H1 (cell line): ENCODE measurements at regions not wholly inside any gene's neighbourhood (a gene's known extent, or its start where the extent isn't known, plus 50 kb on each side); places are given as distances from the start of the nearest gene placed in this dataset.

ENCODE experiments used
- CTCF ChIA-PET: fragments of 300-600 bp; sonication (Branson Sonifier 250); formaldehyde crosslinking; loops from one replicate; lab custom pipeline; 2021; ENCODE audit not compliant: partially characterized antibody; lab: Charles Lee
- POLR2A ChIA-PET: fragments of 300-600 bp; sonication (Branson Sonifier 250); formaldehyde crosslinking; loops from one replicate; lab custom pipeline; 2021; ENCODE audit warnings: inconsistent platforms; ENCODE audit not compliant: partially characterized antibody; lab: Charles Lee
- DNase-seq, 2 experiments: peaks; one replicate each; pipeline versions ENCODE4 v3.0.0 to v3.0.0-alpha.2; 2010 to 2022; ENCODE audit warnings: low spot score in 2 of 2, low read depth in 1 of 2, mixed read lengths in 1 of 2
- FAIRE-seq: peaks from 2 replicates; lab custom pipeline; 2011; peaks lifted over from hg19 to GRCh38; lab: Jason Lieb, UNC
- H2AFZ ChIP-seq: 2 replicates; pipeline ENCODE4 v1.8.1; 2012; ENCODE audit warnings: low read length, inconsistent platforms
- H2AK5ac ChIP-seq: 2 replicates; pipeline ENCODE4 v1.6.1; 2013; ENCODE audit warnings: low read depth, low read length
- H2BK120ac ChIP-seq: replicated peaks from 2 replicates; pipeline ENCODE3; 2013; ENCODE audit warnings: low read depth, low read length, inconsistent platforms
- H2BK12ac ChIP-seq: 2 replicates; pipeline ENCODE4 v1.6.1; 2013; ENCODE audit warnings: low read depth, low read length
- H2BK15ac ChIP-seq: 2 replicates; pipeline ENCODE4 v1.6.1; 2013; ENCODE audit warnings: low read length
- H2BK20ac ChIP-seq: 2 replicates; pipeline ENCODE4 v1.6.1; 2013; ENCODE audit warnings: low read length
- H2BK5ac ChIP-seq: 2 replicates; pipeline ENCODE4 v1.6.1; 2013; ENCODE audit warnings: low read depth, low read length
- H3K14ac ChIP-seq: 2 replicates; pipeline ENCODE4 v1.6.1; 2013; ENCODE audit warnings: inconsistent platforms; ENCODE audit not compliant: insufficient read length
- H3K18ac ChIP-seq: 2 replicates; pipeline ENCODE4 v1.6.1; 2013; ENCODE audit warnings: low read length; ENCODE audit errors: extremely low read depth
- H3K23ac ChIP-seq: 2 replicates; pipeline ENCODE4 v1.6.1; 2013; ENCODE audit warnings: inconsistent platforms; ENCODE audit not compliant: insufficient read length
- H3K23me2 ChIP-seq: 2 replicates; pipeline ENCODE4 v1.6.1; 2013; ENCODE audit warnings: low read depth, low read length
- H3K27ac ChIP-seq: 2 replicates; pipeline ENCODE4 v1.6.1; 2011; ENCODE audit warnings: low read depth, low read length, inconsistent platforms
- H3K27me3 ChIP-seq, 4 experiments: replicated peaks in 1 of 4; 1 replicate in 1 of 4; 2 replicates in 3 of 4; pipeline versions ENCODE4 v1.6.1 to v1.8.1; 2011 to 2013; ENCODE audit warnings: low read length in 3 of 4, mild to moderate bottlenecking in 3 of 4, inconsistent platforms in 2 of 4, mixed read lengths in 2 of 4, moderate library complexity in 1 of 4; ENCODE audit not compliant: control insufficient read depth in 3 of 4, insufficient read depth in 3 of 4; ENCODE audit errors: extremely low read depth in 1 of 4
- H3K36me3 ChIP-seq, 4 experiments: 2 replicates each; pipeline versions ENCODE4 v1.6.1 to v1.8.1; 2011 to 2013; ENCODE audit warnings: mild to moderate bottlenecking in 4 of 4, low read length in 3 of 4, moderate library complexity in 2 of 4, control low read depth in 1 of 4, inconsistent platforms in 1 of 4; ENCODE audit not compliant: insufficient read depth in 4 of 4, control insufficient read depth in 2 of 4
- H3K4ac ChIP-seq: replicated peaks from 2 replicates; pipeline ENCODE3; 2013; ENCODE audit warnings: low read length, low read depth, mixed read lengths, inconsistent platforms; ENCODE audit not compliant: insufficient read length
- H3K4me1 ChIP-seq, 4 experiments: replicated peaks in 1 of 4; 1 replicate in 1 of 4; 2 replicates in 3 of 4; pipeline versions ENCODE4 v1.6.1 to v1.8.1; 2011 to 2013; ENCODE audit warnings: low read length in 3 of 4, inconsistent platforms in 2 of 4, mixed read lengths in 1 of 4; ENCODE audit not compliant: insufficient read depth in 4 of 4, control insufficient read depth in 3 of 4
- H3K4me2 ChIP-seq, 2 experiments: 2 replicates each; pipeline versions ENCODE4 v1.6.1 to v1.8.1; 2011 to 2013; ENCODE audit warnings: low read depth in 2 of 2, low read length in 2 of 2, control low read depth in 1 of 2, inconsistent platforms in 1 of 2, mild to moderate bottlenecking in 1 of 2; ENCODE audit not compliant: insufficient read depth in 1 of 2
- H3K4me3 ChIP-seq, 4 experiments: fragments of 200-600, 300-600 bp in 1 of 4; sonication (generic), shearing (Covaris generic), sonication (Bioruptor Twin) in 1 of 4; 2 replicates each; pipeline versions ENCODE4 v1.5.1 to v1.8.1; 2011 to 2016; ENCODE audit warnings: low read length in 4 of 4, low read depth in 3 of 4, control low read depth in 2 of 4, inconsistent platforms in 2 of 4, mild to moderate bottlenecking in 2 of 4, mixed read lengths in 1 of 4, moderate library complexity in 1 of 4; ENCODE audit not compliant: insufficient read depth in 2 of 4; ENCODE audit errors: extremely low read depth in 1 of 4
- H3K56ac ChIP-seq: replicated peaks from 2 replicates; pipeline ENCODE3; 2013; ENCODE audit warnings: low read depth, mild to moderate bottlenecking, mixed read lengths, low read length, inconsistent platforms; ENCODE audit not compliant: insufficient read length
- H3K79me1 ChIP-seq: 2 replicates; pipeline ENCODE4 v1.6.1; 2013; ENCODE audit warnings: low read depth, low read length, control low read depth
- H3K79me2 ChIP-seq, 2 experiments: 2 replicates each; pipeline versions ENCODE4 v1.6.1 to v1.8.1; 2012 to 2013; ENCODE audit warnings: low read length in 2 of 2, mild to moderate bottlenecking in 2 of 2, inconsistent platforms in 1 of 2; ENCODE audit not compliant: insufficient read depth in 2 of 2, control insufficient read depth in 1 of 2
- H3K9ac ChIP-seq, 4 experiments: replicated peaks in 1 of 4; 1 replicate in 1 of 4; 2 replicates in 3 of 4; pipeline versions ENCODE4 v1.6.1 to v1.8.1; 2011 to 2013; ENCODE audit warnings: low read depth in 3 of 4, low read length in 3 of 4, control low read depth in 2 of 4, mild to moderate bottlenecking in 2 of 4, moderate library complexity in 2 of 4, inconsistent platforms in 1 of 4; ENCODE audit errors: extremely low read depth in 1 of 4
- H3K9me3 ChIP-seq, 2 experiments: 2 replicates each; pipeline versions ENCODE4 v1.6.1 to v1.8.1; 2012 to 2013; ENCODE audit warnings: mild to moderate bottlenecking in 2 of 2, moderate library complexity in 2 of 2, control low read depth in 1 of 2, inconsistent platforms in 1 of 2, low read depth in 1 of 2, low read length in 1 of 2, mixed read lengths in 1 of 2; ENCODE audit not compliant: insufficient read depth in 2 of 2
- H4K20me1 ChIP-seq, 2 experiments: replicated peaks in 1 of 2; 2 replicates each; pipeline versions ENCODE3 to v1.8.1; 2011 to 2013; ENCODE audit warnings: inconsistent platforms in 2 of 2, low read length in 2 of 2, mild to moderate bottlenecking in 1 of 2; ENCODE audit not compliant: insufficient read depth in 2 of 2, control insufficient read depth in 1 of 2
- H4K5ac ChIP-seq: 2 replicates; pipeline ENCODE4 v1.6.1; 2013; ENCODE audit warnings: low read length, low read depth, mixed read lengths, inconsistent platforms; ENCODE audit not compliant: insufficient read length
- H4K8ac ChIP-seq: 2 replicates; pipeline ENCODE4 v1.8.0; 2013; ENCODE audit warnings: mild to moderate bottlenecking, moderate library complexity, low read length, inconsistent platforms; ENCODE audit not compliant: insufficient read depth; ENCODE audit errors: extremely low read depth
- H4K91ac ChIP-seq: replicated peaks from 2 replicates; pipeline ENCODE3; 2013; ENCODE audit warnings: low read length, mixed read lengths, inconsistent platforms; ENCODE audit not compliant: insufficient read length
- EGR1 ChIP-seq: IDR thresholded peaks from 2 replicates; pipeline ENCODE4 v1.6.1; 2011; ENCODE audit warnings: low read depth, low read length, borderline replicate concordance
- RXRA ChIP-seq: IDR thresholded peaks from 2 replicates; pipeline ENCODE4 v1.6.1; 2011; ENCODE audit warnings: low read depth, mild to moderate bottlenecking, low read length, moderate library complexity; ENCODE audit not compliant: insufficient read depth
- SIRT6 ChIP-seq: IDR thresholded peaks from one replicate; pipeline ENCODE4 v1.7.1; 2012; ENCODE audit warnings: low read length, inconsistent platforms
- WGBS, 2 experiments: shearing (Covaris generic) in 1 of 2; methylation state at CpG; one replicate each; pipeline versions ENCODE4 v1.1.6 to v1.1.7; 2013 to 2015; ENCODE audit warnings: low lambda C conversion rate in 2 of 2, mixed read lengths in 2 of 2, inconsistent platforms in 1 of 2, low coverage in 1 of 2, missing lambda C conversion rate in 1 of 2; ENCODE audit not compliant: insufficient replicate concordance in 2 of 2, insufficient coverage in 1 of 2, insufficient read length in 1 of 2; ENCODE audit errors: extremely low coverage in 1 of 2, missing lambda C conversion rate in 1 of 2; 5-methylcytosine and 5-hydroxymethylcytosine counted together

DNA sequence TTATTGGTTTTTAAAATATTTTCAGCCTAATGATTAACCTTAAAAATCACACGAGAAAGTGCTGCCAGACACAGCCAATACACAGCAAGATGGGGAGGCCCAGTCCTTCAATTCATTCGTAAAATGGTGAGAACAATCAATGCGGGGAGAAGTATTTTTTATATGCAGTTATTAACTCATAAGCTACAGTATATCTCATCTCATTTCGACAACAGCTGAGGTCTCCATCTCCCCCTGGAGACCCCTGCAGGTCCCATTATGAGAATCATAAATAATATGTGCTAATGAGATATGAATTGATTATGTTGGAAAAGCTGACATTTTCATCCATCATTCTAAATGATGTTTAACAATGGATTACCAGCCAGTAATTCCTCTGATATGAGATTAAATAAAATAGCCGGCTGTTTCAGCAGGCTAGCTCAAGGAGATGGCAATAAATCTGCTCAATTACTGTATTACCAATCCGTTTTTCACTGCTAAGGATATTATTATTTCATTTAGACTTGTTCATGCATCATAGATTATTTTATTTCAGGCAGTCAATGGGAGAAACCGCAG lies 535.8 kb downstream of the GALR1 start:
- no peaks in the 10 kb centered on the region for H3K23me2 ChIP-seq
- WGBS, 2 experiments, result 90% methylated on average over 7 of the region's 7 CpGs; no CpG with 5 or more reads in 1 of the 2 experiments
- no peak overlapping the region for H4K8ac ChIP-seq
- FAIRE-seq, result no peak
- H3K14ac ChIP-seq, result no peak overlapping the region
- H3K4me2 ChIP-seq, result no peak overlapping the region
- no peak overlapping the region for H3K27ac ChIP-seq
- H4K5ac ChIP-seq, result no peak overlapping the region
- POLR2A ChIA-PET, result no interaction called here
- CTCF ChIA-PET, result interaction anchor here (1.3 to 1.6 kb wide), 2 partner anchors 13 to 19 kb away, joined by 3 read pairs; no protein-coding TSS in a partner anchor
- H3K27me3 ChIP-seq, result no peaks in the 10 kb centered on the region
- no peak overlapping the region for H2BK20ac ChIP-seq
- no peak overlapping the region for H4K91ac ChIP-seq
- no peak overlapping the region for H3K18ac ChIP-seq
- H3K23ac ChIP-seq, result no peak overlapping the region
- H2AFZ ChIP-seq, result no peak overlapping the region
- no peaks in the 10 kb centered on the region for H3K79me1 ChIP-seq
- H2BK12ac ChIP-seq, result no peak overlapping the region
- H3K4ac ChIP-seq, result no peak overlapping the region
- H2AK5ac ChIP-seq, result no peak overlapping the region
- no peak for TF ChIP-seq RXRA
- TF ChIP-seq EGR1, result no peak
- no peak for TF ChIP-seq SIRT6
- no peak for DNase-seq
- H3K4me3 ChIP-seq, result no peak overlapping the region
- no peaks in the 10 kb centered on the region for H4K20me1 ChIP-seq
- H3K9me3 ChIP-seq, result no peaks in the 10 kb centered on the region
- no peak overlapping the region for H2BK5ac ChIP-seq
- H3K4me1 ChIP-seq, result no peaks in the 10 kb centered on the region
- no peak overlapping the region for H3K9ac ChIP-seq
- H2BK120ac ChIP-seq, result no peak overlapping the region
- no peak overlapping the region for H3K56ac ChIP-seq
- no peaks in the 10 kb centered on the region for H3K36me3 ChIP-seq
- no peak overlapping the region for H2BK15ac ChIP-seq
- H3K79me2 ChIP-seq, result no peaks in the 10 kb centered on the region
